GM23338 (cell line): ENCODE measurements at regions not wholly inside any gene's neighbourhood (a gene's known extent, or its start where the extent isn't known, plus 50 kb on each side); places are given as distances from the start of the nearest gene placed in this dataset.

ENCODE experiments used
- CREB1 ChIP-seq: fragments of 250-450 bp; sonication (Bioruptor Pico); IDR thresholded peaks from 2 replicates; pipeline ENCODE4 v1.5.0; 2020; ENCODE audit warnings: low read depth, mild to moderate bottlenecking, moderate library complexity
- POLR2AphosphoS5 ChIP-seq: IDR thresholded peaks from 2 replicates; pipeline ENCODE4 v1.6.1; 2016; ENCODE audit warnings: antibody characterized with exemption, low read depth
- ZNF331 ChIP-seq: fragments of 250-450 bp; sonication (Bioruptor Pico); IDR thresholded peaks from 2 replicates; pipeline ENCODE4 v1.5.0; 2020; ENCODE audit warnings: low read depth, mild to moderate bottlenecking, moderate library complexity
- TF ChIP-seq, protein P1 (sequence below), 2 experiments: fragments of 200-600 bp in 1 of 2; sonication (generic) in 1 of 2; conservative IDR thresholded peaks; 2 replicates each; pipeline versions ENCODE4 v1.5.1 to v1.6.1; 2016 to 2017; ENCODE audit warnings: antibody characterized with exemption in 2 of 2, low read depth in 2 of 2, mild to moderate bottlenecking in 2 of 2, moderate library complexity in 1 of 2
- TF ChIP-seq, protein P2 (sequence below): IDR thresholded peaks from one replicate; pipeline ENCODE4 v1.6.1; 2018; ENCODE audit warnings: antibody characterized with exemption; ENCODE audit not compliant: unreplicated experiment

DNA sequence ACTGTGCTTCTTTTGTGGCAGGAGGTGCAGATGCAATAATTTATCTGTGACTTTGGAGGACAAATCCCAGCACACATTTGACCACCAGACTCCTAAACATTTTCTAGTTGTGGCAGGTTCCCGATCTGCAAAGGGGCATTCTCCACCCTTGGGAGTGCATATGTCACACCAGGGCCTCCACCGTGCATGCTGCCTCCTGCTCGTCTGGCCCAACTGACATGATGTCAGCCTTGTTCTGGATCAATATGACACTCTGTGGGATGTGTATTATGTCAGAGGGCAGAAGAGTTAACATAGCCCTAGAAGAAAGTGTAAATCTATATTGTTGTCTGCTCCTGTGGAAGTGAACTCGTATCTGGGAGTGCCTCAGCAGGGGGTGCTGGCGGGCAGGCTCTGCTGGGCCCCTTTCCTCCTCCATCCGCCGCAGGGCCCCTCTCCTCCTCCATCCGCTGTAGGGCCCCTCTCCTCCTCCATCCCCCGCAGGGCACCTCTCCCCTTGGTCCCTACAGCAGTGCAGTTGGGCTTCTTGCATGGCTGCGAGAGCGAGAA lies 97.7 kb upstream of the PPP1R26 start:
- TF ChIP-seq, protein P1, sequence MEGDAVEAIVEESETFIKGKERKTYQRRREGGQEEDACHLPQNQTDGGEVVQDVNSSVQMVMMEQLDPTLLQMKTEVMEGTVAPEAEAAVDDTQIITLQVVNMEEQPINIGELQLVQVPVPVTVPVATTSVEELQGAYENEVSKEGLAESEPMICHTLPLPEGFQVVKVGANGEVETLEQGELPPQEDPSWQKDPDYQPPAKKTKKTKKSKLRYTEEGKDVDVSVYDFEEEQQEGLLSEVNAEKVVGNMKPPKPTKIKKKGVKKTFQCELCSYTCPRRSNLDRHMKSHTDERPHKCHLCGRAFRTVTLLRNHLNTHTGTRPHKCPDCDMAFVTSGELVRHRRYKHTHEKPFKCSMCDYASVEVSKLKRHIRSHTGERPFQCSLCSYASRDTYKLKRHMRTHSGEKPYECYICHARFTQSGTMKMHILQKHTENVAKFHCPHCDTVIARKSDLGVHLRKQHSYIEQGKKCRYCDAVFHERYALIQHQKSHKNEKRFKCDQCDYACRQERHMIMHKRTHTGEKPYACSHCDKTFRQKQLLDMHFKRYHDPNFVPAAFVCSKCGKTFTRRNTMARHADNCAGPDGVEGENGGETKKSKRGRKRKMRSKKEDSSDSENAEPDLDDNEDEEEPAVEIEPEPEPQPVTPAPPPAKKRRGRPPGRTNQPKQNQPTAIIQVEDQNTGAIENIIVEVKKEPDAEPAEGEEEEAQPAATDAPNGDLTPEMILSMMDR (conservative IDR thresholded peaks at IDR 0.05; ENCODE audit: low read depth in 2 of 2): no peak
- no peak for TF ChIP-seq CREB1 (CRISPR knock-in tag)
- TF ChIP-seq, protein P2, sequence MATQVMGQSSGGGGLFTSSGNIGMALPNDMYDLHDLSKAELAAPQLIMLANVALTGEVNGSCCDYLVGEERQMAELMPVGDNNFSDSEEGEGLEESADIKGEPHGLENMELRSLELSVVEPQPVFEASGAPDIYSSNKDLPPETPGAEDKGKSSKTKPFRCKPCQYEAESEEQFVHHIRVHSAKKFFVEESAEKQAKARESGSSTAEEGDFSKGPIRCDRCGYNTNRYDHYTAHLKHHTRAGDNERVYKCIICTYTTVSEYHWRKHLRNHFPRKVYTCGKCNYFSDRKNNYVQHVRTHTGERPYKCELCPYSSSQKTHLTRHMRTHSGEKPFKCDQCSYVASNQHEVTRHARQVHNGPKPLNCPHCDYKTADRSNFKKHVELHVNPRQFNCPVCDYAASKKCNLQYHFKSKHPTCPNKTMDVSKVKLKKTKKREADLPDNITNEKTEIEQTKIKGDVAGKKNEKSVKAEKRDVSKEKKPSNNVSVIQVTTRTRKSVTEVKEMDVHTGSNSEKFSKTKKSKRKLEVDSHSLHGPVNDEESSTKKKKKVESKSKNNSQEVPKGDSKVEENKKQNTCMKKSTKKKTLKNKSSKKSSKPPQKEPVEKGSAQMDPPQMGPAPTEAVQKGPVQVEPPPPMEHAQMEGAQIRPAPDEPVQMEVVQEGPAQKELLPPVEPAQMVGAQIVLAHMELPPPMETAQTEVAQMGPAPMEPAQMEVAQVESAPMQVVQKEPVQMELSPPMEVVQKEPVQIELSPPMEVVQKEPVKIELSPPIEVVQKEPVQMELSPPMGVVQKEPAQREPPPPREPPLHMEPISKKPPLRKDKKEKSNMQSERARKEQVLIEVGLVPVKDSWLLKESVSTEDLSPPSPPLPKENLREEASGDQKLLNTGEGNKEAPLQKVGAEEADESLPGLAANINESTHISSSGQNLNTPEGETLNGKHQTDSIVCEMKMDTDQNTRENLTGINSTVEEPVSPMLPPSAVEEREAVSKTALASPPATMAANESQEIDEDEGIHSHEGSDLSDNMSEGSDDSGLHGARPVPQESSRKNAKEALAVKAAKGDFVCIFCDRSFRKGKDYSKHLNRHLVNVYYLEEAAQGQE: no peak
- TF ChIP-seq ZNF331 (CRISPR knock-in tag): no peak
- no peak for TF ChIP-seq POLR2AphosphoS5
